ENCODE measurements at regions not wholly inside any gene's neighbourhood (a gene's known extent, or its start where the extent isn't known, plus 50 kb on each side); places are given as distances from the start of the nearest gene placed in this dataset.

GRCh38 chr14:56996721-56997399, 186.6 kb upstream of the OTX2 start:
- TF ChIP-seq EZH2phosphoT487 (IDR thresholded peaks at IDR 0.05; ENCODE audit: low read depth) (no peak), CTCF (IDR thresholded peaks at IDR 0.05; ENCODE audit: low read depth, low read length) (no peak)

Measured in OCI-LY3 (cell line).